ENCODE measurements at regions not wholly inside any gene's neighbourhood (a gene's known extent, or its start where the extent isn't known, plus 50 kb on each side); places are given as distances from the start of the nearest gene placed in this dataset.

DNA sequence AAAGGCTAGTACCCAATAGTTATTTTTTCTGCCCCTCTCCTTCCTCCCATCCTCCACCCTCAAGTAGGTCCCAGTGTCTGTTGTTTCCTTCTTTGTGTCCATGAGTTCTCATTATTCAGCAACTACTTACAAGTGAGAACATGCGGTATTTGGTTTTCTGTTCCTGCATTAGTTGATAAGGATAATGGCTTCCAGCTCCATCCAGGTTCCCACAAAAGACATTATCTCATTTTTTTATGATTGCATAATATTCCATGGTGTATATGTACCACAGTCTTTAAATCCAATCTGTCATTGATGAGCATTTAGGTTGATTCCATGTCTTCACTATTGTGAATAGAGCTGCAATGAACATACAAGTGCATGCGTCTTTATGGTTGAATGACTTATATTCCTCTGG, 128.3 kb upstream of the ANKRD55 start:
- ChIA-PET CTCF (no interaction called here), POLR2A (no interaction called here)
- no peak for DNase-seq
- no peak overlapping the region for H3K27ac Mint-ChIP-seq
- intact Hi-C loops (cut with micrococcal nuclease), result no loop called here
- no peaks in the 10 kb centered on the region for H3K9me3 Mint-ChIP-seq
- H3K27me3 Mint-ChIP-seq, result no peaks in the 10 kb centered on the region
- H3K4me3 Mint-ChIP-seq, result no peak overlapping the region
- H3K36me3 Mint-ChIP-seq, result no peaks in the 10 kb centered on the region
- no peaks in the 10 kb centered on the region for H3K4me1 Mint-ChIP-seq (ENCODE audit: low read depth)

- Mint-ChIP-seq H3K4me3 (no peak overlapping the region), H3K4me1 (ENCODE audit: low read depth) (no peaks in the 10 kb centered on the region), H3K36me3 (no peaks in the 10 kb centered on the region), H3K27ac (no peak overlapping the region), H3K9me3 (no peaks in the 10 kb centered on the region), H3K27me3 (no peaks in the 10 kb centered on the region)
- ChIA-PET POLR2A (no interaction called here), CTCF (no interaction called here)
- DNase-seq, result no peak
- intact Hi-C loops (cut with micrococcal nuclease), result no loop called here
Measured at GRCh38 chr5:56360816-56361215, 127.7 kb upstream of the ANKRD55 start.

- POLR2A ChIA-PET, result no interaction called here
- Mint-ChIP-seq H3K27me3 (no peaks in the 10 kb centered on the region), H3K36me3 (no peaks in the 10 kb centered on the region), H3K4me1 (ENCODE audit: low read depth) (no peaks in the 10 kb centered on the region), H3K4me3 (no peak overlapping the region), H3K27ac (no peak overlapping the region), H3K9me3 (no peaks in the 10 kb centered on the region)
- intact Hi-C loops (cut with micrococcal nuclease), result no loop called here
- CTCF ChIA-PET, result no interaction called here
- no peak for DNase-seq
Measured at GRCh38 chr5:56359809-56360685, 126.9 kb upstream of the ANKRD55 start.

DNA sequence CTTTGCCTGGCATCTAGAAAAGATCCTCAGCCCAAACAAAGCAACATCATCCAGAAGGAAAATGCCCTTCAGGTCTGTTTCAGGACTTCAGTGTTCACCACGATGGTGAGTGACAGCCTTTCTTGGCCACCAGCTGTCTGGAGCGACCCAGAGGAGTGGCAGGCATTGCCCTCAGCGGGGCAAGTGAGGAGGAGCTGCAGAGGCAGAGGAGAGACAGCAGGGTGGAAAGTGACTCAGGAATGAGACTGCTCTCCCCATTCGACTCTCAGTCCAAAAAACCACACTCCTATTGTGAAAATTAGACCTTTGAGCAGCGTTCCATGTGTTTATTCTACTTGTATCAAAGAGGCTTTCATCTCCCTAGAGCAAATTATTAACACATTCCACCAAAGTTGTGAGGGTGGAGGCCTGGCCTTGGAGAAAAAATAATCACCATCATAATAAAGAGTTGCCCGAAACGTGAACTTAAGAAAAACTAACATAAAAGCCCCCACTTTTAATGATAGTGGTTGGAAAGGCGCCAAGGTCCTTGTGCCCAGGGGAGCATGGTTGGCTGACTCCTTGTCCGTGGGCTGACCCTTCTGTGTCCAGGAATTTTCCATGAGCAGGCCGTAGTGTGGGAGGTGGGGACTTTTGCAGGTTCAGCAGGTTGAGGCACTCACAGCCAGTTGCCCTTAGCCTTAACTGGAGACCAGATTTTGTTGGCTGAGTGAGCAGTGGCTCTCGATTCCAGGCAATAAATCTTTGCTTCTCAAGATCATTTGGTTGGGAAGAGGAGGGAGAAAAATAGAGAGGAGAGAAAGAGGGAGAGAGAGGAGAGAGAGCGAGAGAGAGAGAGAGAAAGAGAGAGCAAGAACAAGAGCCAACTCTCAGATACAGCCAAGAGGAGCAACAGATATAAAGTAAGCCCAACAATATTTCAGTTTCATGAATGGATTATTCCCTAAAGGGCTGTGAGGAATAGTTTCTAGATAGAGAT, 125.9 kb upstream of the ANKRD55 start:
- no peak for DNase-seq
- Mint-ChIP-seq H3K4me1 (ENCODE audit: low read depth) (peaks cover 6% of the 10 kb centered on the region), H3K9me3 (no peaks in the 10 kb centered on the region), H3K4me3 (no peak overlapping the region), H3K27ac (no peak overlapping the region), H3K36me3 (no peaks in the 10 kb centered on the region), H3K27me3 (no peaks in the 10 kb centered on the region)
- ChIA-PET POLR2A (no interaction called here), CTCF (no interaction called here)
- intact Hi-C loops (cut with micrococcal nuclease), result no loop called here

DNA sequence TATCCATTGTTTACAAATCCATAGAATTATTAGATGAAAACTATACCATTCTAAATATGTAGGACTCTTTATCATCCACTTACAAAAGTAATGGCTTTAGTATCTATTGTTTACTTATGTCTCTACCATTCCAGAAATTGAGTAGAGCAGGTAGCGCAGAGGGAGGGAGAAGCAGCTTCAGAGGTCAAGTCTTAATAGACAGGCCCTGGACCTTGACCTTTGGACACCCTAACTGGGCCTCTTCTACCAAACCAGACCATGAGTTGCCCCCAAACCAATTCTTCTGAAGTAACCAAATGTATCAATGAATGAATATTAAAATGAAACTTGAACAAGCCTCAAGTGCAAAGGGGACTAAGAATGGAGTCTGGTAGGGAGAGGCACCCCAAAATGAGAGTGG, 124.9 kb upstream of the ANKRD55 start:
- Mint-ChIP-seq H3K27ac (no peak overlapping the region), H3K4me1 (ENCODE audit: low read depth) (peaks cover 9% of the 10 kb centered on the region), H3K9me3 (no peaks in the 10 kb centered on the region), H3K4me3 (no peak overlapping the region), H3K36me3 (no peaks in the 10 kb centered on the region), H3K27me3 (no peaks in the 10 kb centered on the region)
- no peak for DNase-seq
- ChIA-PET CTCF (no interaction called here), POLR2A (no interaction called here)
- intact Hi-C loops (cut with micrococcal nuclease), result no loop called here

DNA sequence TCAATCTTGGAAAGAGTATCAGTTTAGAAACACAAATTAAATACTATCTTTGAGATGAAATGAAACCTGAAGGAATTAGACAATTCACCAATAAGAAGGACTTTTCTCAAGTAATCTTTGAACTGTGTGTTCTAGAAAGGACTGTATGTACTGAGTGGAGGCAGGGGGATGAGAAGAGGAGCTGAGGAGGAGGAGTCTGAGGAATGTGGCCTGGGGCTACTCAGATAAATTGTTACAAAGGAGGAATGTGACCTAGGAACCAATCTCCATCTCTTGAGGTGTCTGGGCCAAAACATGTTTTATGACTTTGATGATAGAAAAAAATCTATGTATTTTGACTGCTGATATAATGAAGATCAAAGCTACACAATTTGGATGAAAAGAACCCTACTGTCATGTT, 124.3 kb upstream of the ANKRD55 start:
- intact Hi-C loops (cut with micrococcal nuclease), result no loop called here
- Mint-ChIP-seq H3K27me3 (no peaks in the 10 kb centered on the region), H3K36me3 (no peaks in the 10 kb centered on the region), H3K4me1 (ENCODE audit: low read depth) (peaks cover 15% of the 10 kb centered on the region), H3K9me3 (no peaks in the 10 kb centered on the region), H3K4me3 (no peak overlapping the region), H3K27ac (no peak overlapping the region)
- ChIA-PET POLR2A (no interaction called here), CTCF (no interaction called here)
- no peak for DNase-seq

DNA sequence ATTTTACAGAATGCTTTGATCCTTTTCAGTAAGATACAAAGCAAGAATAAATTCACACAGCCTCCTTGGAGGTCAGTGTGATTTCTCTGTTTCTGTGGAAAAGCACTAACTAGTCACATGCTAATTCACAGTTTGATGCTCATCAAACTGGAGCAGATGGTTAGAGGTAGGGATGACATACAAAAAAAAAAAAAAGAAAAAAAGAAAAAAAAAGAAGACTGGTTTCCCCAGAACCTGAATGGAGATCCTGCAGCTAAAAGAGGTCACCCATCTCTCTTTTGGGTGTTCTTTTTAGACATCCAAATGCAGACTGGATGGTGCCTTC, 123.7 kb upstream of the ANKRD55 start:
- ChIA-PET POLR2A (no interaction called here), CTCF (no interaction called here)
- H3K9me3 Mint-ChIP-seq, result no peaks in the 10 kb centered on the region
- DNase-seq, result no peak
- no peaks in the 10 kb centered on the region for H3K36me3 Mint-ChIP-seq
- intact Hi-C loops (cut with micrococcal nuclease), result no loop called here
- H3K27me3 Mint-ChIP-seq, result no peaks in the 10 kb centered on the region
- no peak overlapping the region for H3K27ac Mint-ChIP-seq
- H3K4me1 Mint-ChIP-seq (ENCODE audit: low read depth), result peaks cover 20% of the 10 kb centered on the region
- H3K4me3 Mint-ChIP-seq, result no peak overlapping the region

- no peaks in the 10 kb centered on the region for H3K27me3 Mint-ChIP-seq
- POLR2A ChIA-PET, result no interaction called here
- no peaks in the 10 kb centered on the region for H3K36me3 Mint-ChIP-seq
- H3K4me3 Mint-ChIP-seq, result no peak overlapping the region
- no peaks in the 10 kb centered on the region for H3K9me3 Mint-ChIP-seq
- peaks cover 20% of the 10 kb centered on the region for H3K4me1 Mint-ChIP-seq (ENCODE audit: low read depth)
- intact Hi-C loops (cut with micrococcal nuclease), result no loop called here
- no peak for DNase-seq
- CTCF ChIA-PET, result interaction anchor here (1.1 kb wide), 1 partner anchor 92 kb away, joined by 3 read pairs; no protein-coding TSS in a partner anchor
- no peak overlapping the region for H3K27ac Mint-ChIP-seq
Measured at GRCh38 chr5:56356121-56356835, 123.1 kb upstream of the ANKRD55 start.

DNA sequence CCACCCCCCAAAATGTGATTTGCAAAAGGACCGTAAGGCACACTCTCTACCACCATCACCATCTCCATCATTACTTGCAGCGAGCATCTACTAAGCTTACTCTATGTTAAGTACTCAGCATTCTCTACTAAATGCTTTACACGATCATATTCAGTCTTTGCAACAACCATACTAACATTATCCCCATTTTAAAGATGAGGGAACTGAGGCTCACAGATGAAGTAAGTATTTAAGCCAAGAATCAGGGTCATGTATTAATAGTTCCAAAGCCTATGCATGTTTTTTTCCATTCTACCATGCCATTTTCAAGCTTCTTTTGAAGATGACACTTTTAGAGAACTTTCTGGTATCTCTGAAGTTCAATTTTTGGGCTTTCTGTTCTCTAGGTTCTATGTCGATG, 121.7 kb upstream of the ANKRD55 start:
- ChIA-PET CTCF (no interaction called here), POLR2A (no interaction called here)
- DNase-seq, result no peak
- H3K4me1 Mint-ChIP-seq (ENCODE audit: low read depth), result peaks cover 32% of the 10 kb centered on the region
- H3K27me3 Mint-ChIP-seq, result no peaks in the 10 kb centered on the region
- H3K36me3 Mint-ChIP-seq, result no peaks in the 10 kb centered on the region
- H3K4me3 Mint-ChIP-seq, result no peak overlapping the region
- no peaks in the 10 kb centered on the region for H3K9me3 Mint-ChIP-seq
- H3K27ac Mint-ChIP-seq, result no peak overlapping the region
- intact Hi-C loops (cut with micrococcal nuclease), result no loop called here

- no peaks in the 10 kb centered on the region for H3K27me3 Mint-ChIP-seq
- no peaks in the 10 kb centered on the region for H3K36me3 Mint-ChIP-seq
- H3K4me1 Mint-ChIP-seq (ENCODE audit: low read depth), result peaks cover 36% of the 10 kb centered on the region
- DNase-seq, result no peak
- ChIA-PET CTCF (interaction anchor here (0.9 kb wide), 1 partner anchor 24 kb away, joined by 3 read pairs; no protein-coding TSS in a partner anchor), POLR2A (no interaction called here)
- H3K9me3 Mint-ChIP-seq, result no peaks in the 10 kb centered on the region
- intact Hi-C loops (cut with micrococcal nuclease), result no loop called here
- no peak overlapping the region for H3K4me3 Mint-ChIP-seq
- H3K27ac Mint-ChIP-seq, result peak overlapping the region; percentile 65
Measured at GRCh38 chr5:56352808-56353590, 119.9 kb upstream of the ANKRD55 start.

- Mint-ChIP-seq H3K27me3 (no peaks in the 10 kb centered on the region), H3K4me1 (ENCODE audit: low read depth) (peaks cover 36% of the 10 kb centered on the region), H3K9me3 (peaks cover 9% of the 10 kb centered on the region), H3K4me3 (no peak overlapping the region), H3K36me3 (peaks cover 6% of the 10 kb centered on the region), H3K27ac (no peak overlapping the region)
- DNase-seq, result no peak
- CTCF ChIA-PET, result interaction anchor here (0.5 to 0.7 kb wide), 2 partner anchors 21 to 487 kb away, joined by 3 to 4 read pairs; no protein-coding TSS in a partner anchor
- intact Hi-C loops (cut with micrococcal nuclease), result loop anchor here (1.0 kb wide), 1 partner anchor 21 kb away; no protein-coding TSS in a partner anchor
- POLR2A ChIA-PET, result interaction anchor here (1.9 kb wide), 1 partner anchor 21 kb away, joined by 10 read pairs; no protein-coding TSS in a partner anchor
Measured at GRCh38 chr5:56350597-56351170, 117.6 kb upstream of the ANKRD55 start.
